B cell (primary cell): ENCODE measurements at regions not wholly inside any gene's neighbourhood (a gene's known extent, or its start where the extent isn't known, plus 50 kb on each side); places are given as distances from the start of the nearest gene placed in this dataset.

ENCODE experiments used
- ATAC-seq: fragments of 200-7000 bp; cut with Tn5 transposase; one replicate; pipeline ENCODE4 v1.10.0; 2021; ENCODE audit warnings: low read depth, mild to moderate bottlenecking, moderate number of reproducible peaks, moderate library complexity
- CTCF ChIA-PET: fragments of 350-600 bp; sonication (Branson Sonifier 250); formaldehyde crosslinking; loops from one replicate; lab custom pipeline; 2021; ENCODE audit warnings: antibody characterized with exemption, inconsistent platforms; lab: Charles Lee
- POLR2A ChIA-PET: fragments of 350-600 bp; sonication (Branson Sonifier 250); formaldehyde crosslinking; loops from one replicate; lab custom pipeline; 2021; ENCODE audit warnings: antibody characterized with exemption; lab: Charles Lee
- DNase-seq: peaks from one replicate; pipeline ENCODE4 v3.0.0; 2013
- H2AFZ ChIP-seq: 2 replicates; pipeline ENCODE4 v1.6.1; 2012; ENCODE audit warnings: mild to moderate bottlenecking, low read depth, low read length; ENCODE audit not compliant: insufficient read depth, poor library complexity, severe bottlenecking
- H3K27ac ChIP-seq, 2 donors: 1 replicate in 1 of 2; 2 replicates in 1 of 2; pipeline ENCODE4 v1.5.1; 2012 to 2013; ENCODE audit warnings: low read length in 2 of 2, mild to moderate bottlenecking in 2 of 2, moderate library complexity in 1 of 2
- H3K27me3 ChIP-seq, 4 experiments: fragments of 200-600 bp in 1 of 4; sonication (generic) in 1 of 4; replicated peaks in 1 of 4; 1 replicate in 2 of 4; 2 replicates in 2 of 4; pipeline versions ENCODE4 v1.6.1 to v1.7.0; 2013 to 2016; ENCODE audit warnings: low read length in 3 of 4, mild to moderate bottlenecking in 2 of 4, mixed read lengths in 1 of 4, moderate library complexity in 1 of 4; ENCODE audit not compliant: insufficient read depth in 4 of 4, control insufficient read depth in 3 of 4; ENCODE audit errors: control extremely low read depth in 1 of 4
- H3K36me3 ChIP-seq, 2 experiments: replicated peaks in 1 of 2; 1 replicate in 1 of 2; 2 replicates in 1 of 2; pipeline versions ENCODE4 v1.6.1 to v1.7.1; 2013; ENCODE audit warnings: low read length in 1 of 2; ENCODE audit not compliant: insufficient read depth in 2 of 2, control insufficient read depth in 1 of 2; ENCODE audit errors: control extremely low read depth in 1 of 2, extremely low read depth in 1 of 2
- H3K4me1 ChIP-seq, 2 donors: fragments of 200-600 bp in 1 of 2; sonication (generic) in 1 of 2; 1 replicate in 1 of 2; 2 replicates in 1 of 2; pipeline versions ENCODE4 v1.5.1 to v1.6.1; 2013 to 2017; ENCODE audit warnings: low read length in 2 of 2; ENCODE audit not compliant: control insufficient read depth in 2 of 2, insufficient read depth in 2 of 2
- H3K4me2 ChIP-seq: replicated peaks from 2 replicates; pipeline ENCODE3; 2012; ENCODE audit warnings: mild to moderate bottlenecking, low read depth, low read length; ENCODE audit not compliant: poor library complexity, severe bottlenecking
- H3K4me3 ChIP-seq, 5 experiments: fragments of 200-600 bp in 1 of 5; sonication (generic) in 1 of 5; 1 replicate in 3 of 5; 2 replicates in 2 of 5; pipeline versions ENCODE4 v1.5.1 to v1.7.0; 2011 to 2016; ENCODE audit warnings: low read length in 4 of 5, mild to moderate bottlenecking in 4 of 5, low read depth in 2 of 5, control low read depth in 1 of 5, moderate library complexity in 1 of 5; ENCODE audit not compliant: insufficient read depth in 1 of 5; ENCODE audit errors: control extremely low read depth in 1 of 5, extremely low read depth in 1 of 5
- H3K79me2 ChIP-seq: fragments of 200-600 bp; sonication (generic); one replicate; pipeline ENCODE4 v1.6.0; 2016; ENCODE audit warnings: low read length; ENCODE audit not compliant: control insufficient read depth, insufficient read depth
- H3K9ac ChIP-seq: fragments of 200-600 bp; sonication (generic); 2 replicates; pipeline ENCODE4 v1.6.1; 2017; ENCODE audit warnings: mild to moderate bottlenecking, low read length, moderate library complexity
- H3K9me3 ChIP-seq, 3 donors: one replicate each; pipeline versions ENCODE4 v1.6.1 to v1.7.1; 2013; ENCODE audit warnings: low read length in 2 of 3; ENCODE audit not compliant: control insufficient read depth in 2 of 3, insufficient read depth in 1 of 3; ENCODE audit errors: control extremely low read depth in 1 of 3
- H4K20me1 ChIP-seq: 2 replicates; pipeline ENCODE4 v1.6.0; 2012; ENCODE audit warnings: mild to moderate bottlenecking, low read length; ENCODE audit not compliant: insufficient read depth, control insufficient read depth, poor library complexity, severe bottlenecking
- H3K27ac Mint-ChIP-seq: one replicate; pipeline ENCODE4 v1.8.0; 2021; ENCODE audit warnings: mixed read lengths
- H3K27me3 Mint-ChIP-seq: one replicate; pipeline ENCODE4 v1.8.0; 2021; ENCODE audit warnings: mixed read lengths
- H3K4me1 Mint-ChIP-seq: one replicate; pipeline ENCODE4 v1.8.0; 2021; ENCODE audit warnings: mixed read lengths
- H3K4me3 Mint-ChIP-seq: one replicate; pipeline ENCODE4 v1.8.0; 2021; ENCODE audit warnings: mixed read lengths
- H3K9me3 Mint-ChIP-seq: one replicate; pipeline ENCODE4 v1.8.0; 2022; ENCODE audit warnings: mixed read lengths; ENCODE audit not compliant: insufficient read depth
- CTCF ChIP-seq: fragments of 200-600 bp; IDR thresholded peaks from one replicate; pipeline ENCODE4 v1.8.0; 2022; ENCODE audit warnings: antibody characterized with exemption, mild to moderate bottlenecking
- EZH2 ChIP-seq: IDR thresholded peaks from 2 replicates; pipeline ENCODE4 v1.6.1; 2012; ENCODE audit warnings: borderline replicate concordance, low read depth, mild to moderate bottlenecking, moderate library complexity, low read length; ENCODE audit not compliant: insufficient read depth, poor library complexity, severe bottlenecking
- WGBS: methylation state at CpG from one replicate; pipeline ENCODE4 v1.1.5; 2013; ENCODE audit warnings: missing lambda C conversion rate; ENCODE audit not compliant: insufficient coverage; 5-methylcytosine and 5-hydroxymethylcytosine counted together
- intact Hi-C: fragments of 100-400 bp; cut with micrococcal nuclease; formaldehyde crosslinking; loops from one replicate; pipeline ENCODE4 v1.10.0; 2022

GRCh38 chr10:131018886-131019500 is 292.5 kb downstream of the TCERG1L start:
- TF ChIP-seq CTCF (no peak), EZH2 (no peak)
- Mint-ChIP-seq H3K4me3 (no peak overlapping the region), H3K9me3 (no peaks in the 10 kb centered on the region), H3K27ac (no peak overlapping the region), H3K4me1 (no peaks in the 10 kb centered on the region), H3K27me3 (no peaks in the 10 kb centered on the region)
- DNase-seq (no peak), ATAC-seq (no peak)
- Histone ChIP-seq H3K79me2 (no peaks in the 10 kb centered on the region), H3K27ac (no peak overlapping the region), H3K4me2 (no peak overlapping the region), H3K36me3 (no peaks in the 10 kb centered on the region), H3K4me1 (no peaks in the 10 kb centered on the region), H3K9ac (no peak overlapping the region), H3K9me3 (peaks cover 0 to 9% (median 0%) of the 10 kb centered on the region in 3 donors), H3K27me3 (no peaks in the 10 kb centered on the region), H4K20me1 (no peaks in the 10 kb centered on the region), H3K4me3 (no peak overlapping the region), H2AFZ (no peak overlapping the region)
- CTCF ChIA-PET: no interaction called here
- intact Hi-C loops: no loop called here
- POLR2A ChIA-PET: no interaction called here
- 85% methylated on average over 12 of the region's 14 CpGs for WGBS

GRCh38 chr10:131019696-131020095 is 291.8 kb downstream of the TCERG1L start:
- TF ChIP-seq CTCF (no peak), EZH2 (no peak)

More at GRCh38 chr10:131019696-131020095, 291.8 kb downstream of the TCERG1L start:
- Mint-ChIP-seq H3K4me3 (no peak overlapping the region), H3K27me3 (no peaks in the 10 kb centered on the region), H3K4me1 (no peaks in the 10 kb centered on the region), H3K27ac (no peak overlapping the region), H3K9me3 (no peaks in the 10 kb centered on the region)
- H3K4me3 ChIP-seq: no peak overlapping the region
- no peak overlapping the region for H2AFZ ChIP-seq
- ChIA-PET CTCF (no interaction called here), POLR2A (no interaction called here)
- no peaks in the 10 kb centered on the region for H3K27me3 ChIP-seq
- intact Hi-C loops: no loop called here
- ATAC-seq (no peak), DNase-seq (no peak)
- H3K79me2 ChIP-seq: no peaks in the 10 kb centered on the region
- no peaks in the 10 kb centered on the region for H4K20me1 ChIP-seq
- 87% methylated on average over 11 of the region's 11 CpGs for WGBS
- H3K27ac ChIP-seq: no peak overlapping the region
- H3K36me3 ChIP-seq: no peaks in the 10 kb centered on the region
- no peak overlapping the region for H3K9ac ChIP-seq
- no peak overlapping the region for H3K4me2 ChIP-seq
- no peaks in the 10 kb centered on the region for H3K4me1 ChIP-seq
- peaks cover 0 to 12% (median 0%) of the 10 kb centered on the region in 3 donors for H3K9me3 ChIP-seq
